Pancreas (tissue), 10 donors: ENCODE measurements at regions not wholly inside any gene's neighbourhood (a gene's known extent, or its start where the extent isn't known, plus 50 kb on each side); places are given as distances from the start of the nearest gene placed in this dataset.

Source experiments
- ATAC-seq, 4 donors: fragments of 200-7000 bp; cut with Tn5 transposase; one replicate each; pipeline versions ENCODE4 v1.8.0 to v1.9.1; 2020; ENCODE audit warnings: mild to moderate bottlenecking in 4 of 4, moderate library complexity in 4 of 4
- DNase-seq, 6 donors: peaks; one replicate each; pipeline ENCODE4 v3.0.0-alpha.2; 2020
- FAIRE-seq: peaks from 2 replicates; lab custom pipeline; 2012; peaks lifted over from hg19 to GRCh38; lab: Jason Lieb, UNC
- H3K27ac ChIP-seq, 4 donors: fragments of 200-600 bp; sonication (generic); 1 replicate in 3 of 4; 2 replicates in 1 of 4; pipeline versions ENCODE4 v1.5.0 to v1.8.0; 2020
- H3K27me3 ChIP-seq, 4 donors: fragments of 200-600 bp; one replicate each; pipeline ENCODE4 v1.8.0; 2021
- H3K36me3 ChIP-seq, 3 donors: fragments of 200-600 bp; sonication (generic) in 1 of 3; one replicate each; pipeline versions ENCODE4 v1.5.0 to v1.8.0; 2020 to 2021
- H3K4me1 ChIP-seq, 3 donors: fragments of 200-600 bp; one replicate each; pipeline ENCODE4 v1.8.0; 2021
- H3K4me3 ChIP-seq, 4 donors: fragments of 200-600 bp; sonication (generic) in 2 of 4; one replicate each; pipeline versions ENCODE4 v1.5.0 to v1.8.0; 2020 to 2021
- H3K9me3 ChIP-seq, 4 donors: fragments of 200-600 bp; one replicate each; pipeline ENCODE4 v1.8.0; 2021
- CTCF ChIP-seq, 4 donors: fragments of 200-600 bp; sonication (generic) in 3 of 4; IDR thresholded peaks; one replicate each; pipeline versions ENCODE4 v1.5.0 to v1.8.0; 2021; ENCODE audit warnings: antibody characterized with exemption in 4 of 4
- WGBS, 2 donors: extraction: QIAGEN DNeasy Blood & Tissue Kit; methylation state at CpG; one replicate each; pipeline ENCODE4 v1.1.7; 2013; 5-methylcytosine and 5-hydroxymethylcytosine counted together
- intact Hi-C, 3 donors: fragments of 100-400 bp; cut with DNase I; formaldehyde crosslinking; loops; one replicate each; pipeline versions ENCODE4 v1.11.1 to v1.14.2; 2022
- donor health status: healthy with polysubstance abuse.
- donor health status: DM: no; HTN: no; CAD: no; lungs with moderate emphysema.
- donor health status: DM: no; HTN: no; CAD: no.
- donor health status: control.
- donor health status: control.
- donor health status: Bipolar disorder and iron deficiency.
- donor health status: DM: yes; HTN: yes; CAD: no.
- donor health status: DM: no; HTN: no; CAD: no.
- donor health status: DM: no; HTN: no; CAD: no.
- donor health status: DM: yes; HTN: yes; CAD: no.

- H3K9me3 ChIP-seq, result no peaks in the 10 kb centered on the region
- TF ChIP-seq CTCF (IDR thresholded peaks at IDR 0.05), result no peak
- intact Hi-C loops, result no loop called here
- 40 to 49% methylated on average over 2 of the region's 2 CpGs for WGBS, 2 donors
- ATAC-seq (no peak), FAIRE-seq (no peak), DNase-seq (no peak)
- no peaks in the 10 kb centered on the region for H3K4me1 ChIP-seq
- no peak overlapping the region for H3K27ac ChIP-seq
- H3K4me3 ChIP-seq, result no peak overlapping the region
- no peaks in the 10 kb centered on the region for H3K36me3 ChIP-seq
- H3K27me3 ChIP-seq, result no peaks in the 10 kb centered on the region
Measured at GRCh38 chr10:21238717-21239116, 286.8 kb downstream of the SKIDA1 start.

GRCh38 chr10:21238044-21238443, 287.4 kb downstream of the SKIDA1 start:
- TF ChIP-seq CTCF (IDR thresholded peaks at IDR 0.05), result no peak
- 88 to 94% methylated on average over 5 of the region's 5 CpGs for WGBS, 2 donors

GRCh38 chr10:21234761-21235160, 290.7 kb downstream of the SKIDA1 start:
- 86% methylated on average over 6 of the region's 6 CpGs for WGBS, 2 donors
- FAIRE-seq (no peak), DNase-seq (no peak), ATAC-seq (no peak)
- Histone ChIP-seq H3K27ac (no peak overlapping the region), H3K4me3 (no peak overlapping the region), H3K36me3 (no peaks in the 10 kb centered on the region), H3K9me3 (no peaks in the 10 kb centered on the region), H3K27me3 (no peaks in the 10 kb centered on the region), H3K4me1 (no peaks in the 10 kb centered on the region)
- no peak for TF ChIP-seq CTCF (IDR thresholded peaks at IDR 0.05)
- intact Hi-C loops, result no loop called here

More at GRCh38 chr10:21238044-21238443, 287.4 kb downstream of the SKIDA1 start:
- Histone ChIP-seq H3K36me3 (no peaks in the 10 kb centered on the region), H3K27me3 (no peaks in the 10 kb centered on the region), H3K4me1 (no peaks in the 10 kb centered on the region), H3K4me3 (no peak overlapping the region), H3K27ac (no peak overlapping the region), H3K9me3 (no peaks in the 10 kb centered on the region)
- ATAC-seq (peak in 1 of 4 donors; percentile 35), FAIRE-seq (no peak), DNase-seq (no peak)
- intact Hi-C loops, result no loop called here

- no peak for TF ChIP-seq CTCF (IDR thresholded peaks at IDR 0.05)
- no peaks in the 10 kb centered on the region for H3K4me1 ChIP-seq
- H3K9me3 ChIP-seq, result no peaks in the 10 kb centered on the region
- H3K4me3 ChIP-seq, result no peak overlapping the region
- FAIRE-seq (no peak), DNase-seq (no peak), ATAC-seq (no peak)
- intact Hi-C loops, result no loop called here
- no peaks in the 10 kb centered on the region for H3K27me3 ChIP-seq
- no peaks in the 10 kb centered on the region for H3K36me3 ChIP-seq
- no peak overlapping the region for H3K27ac ChIP-seq
Measured at GRCh38 chr10:21230219-21230618, 295.3 kb downstream of the SKIDA1 start.

GRCh38 chr10:21217748-21218367, 307.6 kb downstream of the SKIDA1 start:
- Histone ChIP-seq H3K4me1 (no peaks in the 10 kb centered on the region), H3K9me3 (no peaks in the 10 kb centered on the region), H3K27me3 (no peaks in the 10 kb centered on the region), H3K36me3 (no peaks in the 10 kb centered on the region), H3K4me3 (no peak overlapping the region), H3K27ac (no peak overlapping the region)
- ATAC-seq (no peak), DNase-seq (no peak), FAIRE-seq (no peak)
- intact Hi-C loops, result no loop called here
- no peak for TF ChIP-seq CTCF (IDR thresholded peaks at IDR 0.05)
- WGBS, 2 donors, result 86 to 94% methylated on average over 10 of the region's 10 CpGs
